ENCODE measurements at regions not wholly inside any gene's neighbourhood (a gene's known extent, or its start where the extent isn't known, plus 50 kb on each side); places are given as distances from the start of the nearest gene placed in this dataset.

DNA sequence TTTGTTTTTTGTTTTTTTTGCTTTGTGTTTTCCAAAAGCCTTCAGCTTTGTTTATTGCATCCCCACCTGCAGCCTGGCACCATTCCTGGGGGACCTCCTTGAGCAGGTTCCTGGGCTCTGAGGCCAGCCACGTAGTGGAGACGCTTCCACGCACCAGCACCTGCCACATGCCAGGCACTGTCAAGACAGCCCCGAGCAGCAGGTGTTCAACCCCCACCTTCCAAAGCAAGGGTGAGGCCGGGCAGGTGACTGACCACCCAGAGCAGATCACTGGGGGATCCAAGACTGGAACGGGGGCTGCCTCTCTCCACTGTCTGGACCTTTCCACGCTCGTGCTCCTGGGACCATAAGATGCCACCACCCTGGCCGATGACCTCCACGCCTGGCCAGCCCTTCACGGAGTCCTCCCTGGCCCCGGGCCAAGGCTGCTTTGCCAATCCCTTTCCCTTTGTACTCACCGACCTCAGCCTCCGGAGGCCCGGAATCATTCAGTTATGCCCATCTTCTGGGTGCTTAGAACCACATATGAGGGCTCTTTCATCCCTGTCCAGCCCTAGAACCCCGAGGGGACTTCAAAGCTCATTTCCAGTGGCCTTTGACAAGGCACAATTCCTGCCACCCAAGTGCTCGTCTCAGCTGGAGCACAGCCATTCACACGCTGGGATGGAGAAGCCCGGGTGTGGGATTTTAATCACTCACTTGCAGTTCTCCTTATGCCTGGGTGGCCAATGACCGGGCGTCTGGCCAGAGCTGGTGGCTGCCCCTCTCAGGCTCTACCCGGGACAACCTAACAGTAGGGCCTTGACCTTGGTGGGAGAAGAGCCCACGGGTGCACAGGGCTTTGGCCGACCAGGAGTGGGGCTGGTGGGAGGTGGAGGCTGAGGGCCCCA is 330.8 kb downstream of the NPHP4 start:
- DNase-seq (ENCODE audit: low read depth in 2 of 2, low spot score in 1 of 2) = no peak

DNA sequence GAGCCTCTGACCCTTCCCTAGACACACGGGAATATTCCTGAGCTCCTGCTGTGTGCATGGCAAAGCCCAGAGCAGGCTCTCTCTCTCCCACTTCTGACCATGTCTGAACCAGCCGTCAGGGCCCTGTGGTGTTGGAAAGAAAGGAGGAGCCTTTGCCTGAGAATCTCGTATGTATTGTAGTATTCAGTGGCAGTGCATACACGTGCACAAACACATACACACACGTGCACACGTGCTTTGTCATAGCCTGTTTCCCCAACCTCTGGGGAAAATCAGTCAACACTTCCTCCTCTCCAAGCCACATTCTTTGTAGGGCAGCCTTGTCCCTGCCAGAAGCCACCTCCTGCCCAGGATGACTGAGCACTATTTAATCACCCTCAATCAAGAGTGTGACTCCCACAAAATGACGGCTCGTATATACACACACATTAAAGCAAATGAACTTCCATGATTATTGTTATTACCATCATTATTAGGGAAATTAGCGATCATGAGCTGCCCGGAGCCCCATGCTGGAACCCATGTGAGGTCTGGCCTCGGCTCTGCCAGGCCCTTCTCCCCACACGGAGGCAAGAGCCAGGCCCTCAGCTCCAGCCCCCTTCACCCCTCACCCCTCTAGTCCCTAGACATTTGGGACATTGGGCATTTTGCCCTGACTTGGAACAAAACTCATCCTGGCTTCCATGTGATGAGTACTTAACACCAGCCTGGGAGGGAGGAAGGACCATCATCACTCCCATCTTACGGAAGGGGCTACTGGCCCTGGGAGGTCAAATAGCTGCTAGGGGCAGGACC is 331.9 kb downstream of the NPHP4 start:
- DNase-seq (ENCODE audit: low read depth in 2 of 2, low spot score in 1 of 2) = no peak

DNA sequence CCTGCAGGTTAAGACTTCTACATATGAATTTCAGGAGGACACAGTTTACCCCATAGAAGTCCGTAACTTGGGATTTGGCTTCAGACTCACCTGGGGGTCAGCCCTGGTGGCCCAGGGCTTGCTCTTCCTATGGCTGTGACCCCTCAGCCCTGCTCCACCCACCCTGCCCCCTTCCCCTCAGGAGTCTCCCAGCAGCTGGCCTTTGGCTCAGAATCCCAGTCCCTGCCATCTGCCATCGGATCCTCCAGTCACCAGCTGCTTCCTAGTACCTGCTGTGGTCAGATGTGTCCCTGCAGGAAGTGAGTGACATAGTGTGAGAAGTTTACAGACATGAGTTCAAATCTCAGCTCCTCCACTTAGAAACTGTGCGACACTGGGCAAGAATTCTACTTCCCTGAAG is 332.6 kb downstream of the NPHP4 start:
- DNase-seq (ENCODE audit: low read depth in 2 of 2, low spot score in 1 of 2) = no peak

DNA sequence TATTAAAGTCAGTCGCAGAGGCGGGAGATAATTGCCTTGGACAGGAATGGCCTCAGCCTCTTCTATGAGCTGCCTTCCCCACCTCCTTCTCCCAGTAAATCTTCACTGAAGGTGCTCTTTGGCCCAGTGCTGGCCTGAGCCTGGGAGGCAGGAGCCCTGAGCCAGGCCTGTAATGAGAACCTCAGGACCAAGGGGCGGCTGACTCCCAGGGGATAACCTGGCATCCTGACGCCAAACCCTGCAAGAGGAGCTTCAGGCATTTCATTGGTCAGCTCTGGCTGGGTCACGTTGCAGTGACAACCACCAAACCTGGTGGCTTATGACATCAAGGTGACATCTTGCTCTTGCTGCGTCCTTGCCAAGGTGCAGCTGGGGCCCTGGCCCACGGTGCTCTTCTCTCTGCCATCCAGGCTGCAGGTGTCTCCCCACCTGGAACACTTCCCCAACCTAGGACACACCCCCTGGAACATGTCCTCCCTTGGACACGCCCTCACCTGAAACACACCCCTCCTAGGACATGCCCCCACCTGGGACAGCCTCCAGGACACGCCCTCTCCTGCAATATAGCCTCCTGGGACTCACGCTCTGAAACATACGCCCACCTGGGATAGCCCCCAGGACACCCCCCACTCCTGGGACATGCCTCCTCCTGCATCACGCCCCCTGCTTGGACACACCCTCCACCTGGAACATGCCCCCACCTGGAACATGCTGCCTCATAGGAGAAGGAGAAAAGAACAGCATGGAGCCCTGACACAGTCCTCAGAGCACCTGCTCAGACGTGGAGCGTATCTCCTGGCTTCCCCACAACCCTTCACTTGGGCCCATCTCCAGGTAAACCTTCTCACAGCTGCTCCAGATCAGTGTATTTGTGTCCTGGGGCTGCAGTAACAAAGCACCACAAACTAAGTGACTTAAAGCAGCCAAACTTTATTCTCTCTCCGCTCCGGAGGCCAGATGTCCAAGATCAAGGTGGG is 333.6 kb downstream of the NPHP4 start:
- DNase-seq (ENCODE audit: low read depth in 2 of 2, low spot score in 1 of 2) = no peak

DNA sequence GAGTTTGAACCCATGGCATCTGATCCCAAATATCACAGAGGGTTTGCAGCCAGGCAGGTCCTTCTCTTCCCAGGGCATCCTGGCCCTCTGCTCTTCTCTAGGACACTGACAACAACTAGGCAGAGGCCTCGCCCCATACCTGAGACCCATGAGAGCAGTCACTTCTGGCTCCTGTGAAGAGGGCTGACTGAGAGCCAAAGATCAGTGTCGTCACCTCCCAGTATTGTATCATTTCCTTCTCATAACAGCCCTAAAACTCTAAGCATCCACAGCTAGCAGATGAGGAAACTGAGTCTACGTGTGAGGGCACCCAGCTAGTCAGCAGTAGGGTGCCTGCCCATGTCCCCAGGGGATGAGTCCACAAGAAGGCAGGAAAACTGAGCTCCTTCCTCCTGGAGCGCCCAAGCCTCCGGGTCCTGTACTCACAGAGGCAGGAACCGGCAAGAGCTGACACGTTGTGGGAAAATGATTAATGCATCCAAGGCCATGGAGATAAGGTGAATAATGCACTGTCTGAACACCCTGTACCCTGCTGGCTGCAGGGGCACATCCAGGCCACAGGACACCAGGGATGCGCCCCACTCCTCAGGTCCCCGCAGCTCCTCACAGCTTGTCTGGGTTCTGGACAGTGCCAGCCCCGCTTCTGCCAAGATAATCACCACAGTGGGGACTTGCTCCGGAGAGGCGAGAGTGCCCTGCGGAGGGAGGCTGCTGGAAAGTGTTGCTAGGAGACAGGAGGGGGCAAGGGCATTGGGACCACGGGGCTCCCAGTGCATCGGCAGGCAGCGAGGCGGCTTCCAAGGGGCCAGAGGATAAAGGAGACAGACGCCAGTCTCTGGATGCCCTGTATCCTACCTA is 340.0 kb downstream of the NPHP4 start:
- no peak for DNase-seq (ENCODE audit: low read depth in 2 of 2, low spot score in 1 of 2)

DNA sequence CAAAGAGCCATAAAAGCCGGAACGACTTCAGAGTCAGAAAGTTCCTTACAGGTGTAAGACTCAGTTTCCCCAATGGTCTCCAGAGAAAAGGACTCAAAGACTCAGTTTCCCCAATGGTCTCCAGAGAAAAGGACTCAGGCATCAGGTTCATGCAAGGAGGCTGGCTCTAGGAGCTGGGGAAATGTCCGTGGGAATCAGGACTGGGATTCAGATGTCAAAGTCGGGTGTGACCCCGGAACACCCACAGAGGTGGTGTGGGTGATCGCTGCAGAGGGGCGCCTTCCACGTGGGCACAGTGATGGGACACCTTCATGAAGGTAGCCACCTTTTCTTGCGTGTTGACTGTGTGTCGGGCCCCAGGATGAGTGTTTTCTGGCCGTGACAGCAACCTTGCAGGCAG is 340.8 kb downstream of the NPHP4 start:
- no peak for DNase-seq (ENCODE audit: low read depth in 2 of 2, low spot score in 1 of 2)

DNA sequence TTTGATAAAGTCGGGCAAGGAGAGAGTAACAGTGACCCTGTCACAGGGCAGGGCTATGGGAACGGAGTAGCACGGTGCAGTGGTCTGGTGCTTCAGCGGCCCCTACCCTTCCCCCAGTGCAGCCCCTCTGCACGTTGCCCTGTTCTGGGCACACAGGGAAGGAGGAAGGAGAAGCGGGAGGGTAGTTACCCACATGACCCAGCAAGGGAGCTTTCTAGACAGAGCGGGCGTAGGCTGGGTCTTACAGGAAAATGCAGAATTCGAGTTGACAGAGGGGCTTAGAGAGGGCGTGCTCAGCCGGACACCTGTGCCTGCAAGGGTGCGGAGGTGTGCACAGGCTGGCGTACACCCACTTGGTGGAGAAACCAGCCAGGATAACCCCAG is 341.2 kb downstream of the NPHP4 start:
- DNase-seq (ENCODE audit: low read depth in 2 of 2, low spot score in 1 of 2) = no peak

DNA sequence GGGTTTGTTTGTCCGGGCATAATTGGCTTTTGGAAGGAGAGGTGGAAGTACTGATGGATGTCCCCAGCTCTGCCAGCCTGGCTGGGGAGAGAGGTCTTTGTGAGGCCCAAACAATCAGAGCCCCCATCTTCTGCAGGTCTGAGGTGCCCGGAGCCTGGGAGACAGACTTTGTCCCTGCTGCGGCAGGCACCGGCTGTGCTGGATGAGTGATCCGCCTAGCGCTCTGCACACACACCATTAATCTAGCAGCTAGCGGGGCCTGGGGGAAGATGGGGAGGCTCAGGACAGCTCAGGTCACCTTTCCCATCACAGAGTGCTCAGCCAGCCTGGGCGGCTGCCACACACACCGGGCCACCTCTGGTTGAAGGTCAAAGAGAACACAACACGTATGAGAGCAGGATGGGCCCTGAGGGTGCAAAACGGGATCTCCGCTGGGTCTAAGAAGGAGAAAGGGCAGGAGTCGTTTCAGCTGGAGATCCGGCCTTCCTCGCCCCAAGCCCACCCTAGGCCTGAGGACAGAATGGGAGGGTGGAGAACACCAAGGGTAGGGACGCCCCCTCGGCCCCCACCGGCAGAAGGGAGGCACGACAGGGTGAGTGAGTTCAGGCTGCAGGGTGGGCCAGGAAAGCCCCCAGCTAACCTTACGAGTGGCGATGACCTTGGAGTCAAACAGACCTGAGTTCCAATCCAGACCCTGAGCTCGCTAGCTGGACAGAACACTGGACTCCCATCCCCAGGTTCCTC is 341.8 kb downstream of the NPHP4 start:
- no peak for DNase-seq (ENCODE audit: low read depth in 2 of 2, low spot score in 1 of 2)

DNA sequence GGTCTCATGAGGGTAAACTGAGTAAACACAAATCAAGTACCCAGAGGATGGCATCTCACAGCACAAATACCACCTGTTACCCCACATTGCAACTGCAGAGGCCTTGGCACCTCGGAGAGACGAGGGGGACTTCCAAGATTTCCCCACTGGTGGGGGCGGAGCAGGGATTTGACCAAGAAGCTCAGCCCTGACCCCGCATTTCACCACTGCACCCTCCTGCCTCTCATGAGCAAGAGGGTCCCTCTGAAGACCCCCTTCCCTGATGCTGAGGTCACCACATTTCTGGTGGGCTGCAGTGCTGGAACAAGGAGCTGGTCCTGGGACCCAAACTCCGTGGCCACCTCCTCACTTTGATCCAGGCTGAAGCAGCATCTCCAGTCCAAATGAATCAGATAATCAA is 342.4 kb downstream of the NPHP4 start:
- no peak for DNase-seq (ENCODE audit: low read depth in 2 of 2, low spot score in 1 of 2)

DNA sequence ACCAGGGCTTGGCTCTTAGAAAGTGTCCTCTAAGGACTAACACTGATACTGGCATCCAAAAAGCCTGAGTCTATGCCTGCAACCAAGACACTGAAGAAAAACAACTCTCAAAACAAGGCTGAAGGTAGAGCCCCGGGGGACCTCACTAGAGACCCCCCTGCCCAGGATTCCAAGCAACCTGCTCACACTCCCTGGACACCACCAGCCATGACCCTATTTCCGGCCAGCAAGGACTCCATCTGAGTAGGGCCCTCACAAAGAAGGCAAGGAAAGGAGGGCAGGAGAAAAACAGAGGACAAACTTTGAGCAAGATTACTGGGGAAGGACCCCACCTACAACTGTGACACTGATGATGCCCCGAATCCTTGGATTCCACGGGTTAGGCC is 343.1 kb downstream of the NPHP4 start:
- no peak for DNase-seq (ENCODE audit: low read depth in 2 of 2, low spot score in 1 of 2)

DNA sequence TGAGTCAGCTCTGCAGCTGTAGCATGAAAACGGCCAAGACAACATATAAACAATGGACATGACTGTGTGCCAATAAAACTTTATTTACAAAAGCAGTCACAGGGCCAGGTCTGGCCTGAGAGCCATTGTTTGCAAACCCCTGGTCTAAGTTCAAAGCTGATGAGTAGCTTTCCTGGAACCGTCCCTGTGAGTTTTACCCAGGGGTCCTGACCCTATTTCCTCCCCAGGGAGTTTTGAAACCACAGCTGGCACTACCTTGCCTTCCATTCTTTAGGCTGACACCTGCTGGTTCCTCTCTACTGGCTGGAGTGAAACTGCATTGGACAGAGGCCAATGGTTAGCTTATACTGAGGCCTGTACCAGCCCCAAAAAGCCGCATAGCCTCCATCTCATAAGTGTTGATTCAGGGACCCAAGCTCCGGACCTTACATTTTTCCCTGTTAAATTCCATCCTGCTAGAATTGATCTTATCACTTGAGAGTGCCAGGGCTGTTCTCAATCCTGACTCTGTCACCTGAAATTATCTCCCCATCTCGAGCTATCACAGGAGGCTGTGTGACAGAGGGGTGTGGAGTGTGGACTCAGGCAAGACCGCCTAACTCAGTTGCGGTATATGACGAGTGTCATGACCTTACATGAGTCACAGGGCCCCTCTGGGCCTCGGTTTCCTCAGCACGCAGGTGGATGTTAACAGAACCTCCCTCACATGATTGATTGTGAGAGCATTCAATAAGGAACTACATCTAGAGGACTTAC is 343.6 kb downstream of the NPHP4 start:
- no peak for DNase-seq (ENCODE audit: low read depth in 2 of 2, low spot score in 1 of 2)

DNA sequence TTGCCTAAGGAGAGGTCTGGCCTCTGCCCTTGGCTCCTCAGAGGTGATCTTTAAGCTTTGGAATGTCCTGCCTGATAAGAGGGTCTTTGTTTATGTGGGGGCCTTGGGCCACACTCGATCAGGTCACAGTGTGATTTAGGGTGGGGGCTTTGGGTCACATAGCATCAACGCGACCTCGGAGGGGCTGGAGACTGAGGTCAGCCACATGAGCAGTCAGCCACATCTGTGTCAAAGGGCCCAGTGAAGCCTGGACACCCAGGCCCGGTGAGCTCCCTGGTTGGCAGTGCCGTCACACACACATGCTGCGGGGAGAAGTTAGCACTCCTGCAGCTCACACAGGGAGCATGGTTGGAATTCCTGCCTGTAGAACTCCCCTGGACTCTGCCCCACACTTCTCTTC is 345.0 kb downstream of the NPHP4 start:
- no peak for DNase-seq (ENCODE audit: low read depth in 2 of 2, low spot score in 1 of 2)

DNA sequence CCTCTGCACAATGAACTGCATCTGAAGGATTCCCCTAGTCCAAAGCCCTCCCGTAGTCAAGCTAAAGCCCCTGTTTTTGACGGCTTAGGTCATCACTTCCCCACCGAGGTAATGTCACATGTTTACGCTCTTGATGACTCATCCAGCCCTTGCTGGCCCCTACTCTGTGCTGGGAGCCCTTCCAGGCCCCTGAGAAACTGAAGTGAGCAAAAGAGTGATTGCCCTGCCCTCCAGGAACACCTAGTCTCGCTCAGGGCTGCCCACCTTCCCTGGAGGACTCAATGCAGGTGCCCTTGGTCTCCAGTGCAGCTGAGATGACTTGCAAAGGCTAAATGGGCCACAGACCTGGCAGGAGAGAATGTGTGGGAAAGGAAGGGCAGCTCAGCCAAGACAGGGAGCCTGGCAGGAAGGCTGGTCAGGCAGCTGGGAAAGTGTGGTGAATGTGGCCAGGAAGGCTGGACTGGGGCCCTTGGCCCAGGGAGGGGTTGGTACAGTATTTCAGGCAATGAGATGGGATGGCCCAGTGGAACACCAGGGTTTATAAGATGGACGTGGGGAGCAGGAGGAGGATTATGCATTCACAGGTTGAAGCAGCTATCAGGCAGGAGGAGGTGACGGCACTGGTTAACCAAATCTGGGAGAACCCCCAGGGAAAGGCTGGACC is 345.6 kb downstream of the NPHP4 start:
- DNase-seq (ENCODE audit: low read depth in 2 of 2, low spot score in 1 of 2) = no peak

DNA sequence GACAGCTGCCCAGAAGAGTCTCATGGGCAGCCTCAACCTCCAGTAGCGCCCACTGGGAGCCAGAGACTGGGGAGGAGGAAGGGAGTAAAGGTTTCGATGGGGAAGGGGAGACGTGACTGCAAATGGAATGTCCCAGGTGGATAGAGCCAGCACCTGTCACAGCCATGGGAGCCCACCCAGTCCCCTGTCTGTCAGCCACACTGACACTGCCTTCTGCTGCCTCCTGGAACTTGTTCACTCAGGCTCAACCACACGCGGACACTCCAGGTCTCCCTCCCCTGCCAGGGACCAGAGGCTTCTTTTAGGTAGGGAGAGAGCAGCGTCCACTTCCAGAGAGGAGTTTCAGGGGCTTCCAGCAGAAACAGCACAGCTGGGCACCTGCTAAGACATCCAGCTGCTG is 346.3 kb downstream of the NPHP4 start:
- DNase-seq (ENCODE audit: low read depth in 2 of 2, low spot score in 1 of 2) = no peak

DNA sequence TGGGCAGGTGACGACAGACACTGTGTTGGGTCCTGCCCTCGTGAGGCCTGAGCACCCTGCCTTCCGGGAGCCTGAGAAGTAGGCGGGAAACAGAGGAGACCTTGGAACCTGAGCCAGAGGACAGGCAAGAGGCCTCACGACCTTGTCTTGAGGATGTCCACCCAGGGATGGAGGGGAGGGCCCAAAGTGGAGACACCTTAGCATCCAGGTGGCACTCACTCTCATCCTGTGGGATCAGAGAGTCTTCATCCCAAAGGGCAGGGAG is 347.2 kb downstream of the NPHP4 start:
- DNase-seq (ENCODE audit: low read depth in 2 of 2, low spot score in 1 of 2) = no peak

DNA sequence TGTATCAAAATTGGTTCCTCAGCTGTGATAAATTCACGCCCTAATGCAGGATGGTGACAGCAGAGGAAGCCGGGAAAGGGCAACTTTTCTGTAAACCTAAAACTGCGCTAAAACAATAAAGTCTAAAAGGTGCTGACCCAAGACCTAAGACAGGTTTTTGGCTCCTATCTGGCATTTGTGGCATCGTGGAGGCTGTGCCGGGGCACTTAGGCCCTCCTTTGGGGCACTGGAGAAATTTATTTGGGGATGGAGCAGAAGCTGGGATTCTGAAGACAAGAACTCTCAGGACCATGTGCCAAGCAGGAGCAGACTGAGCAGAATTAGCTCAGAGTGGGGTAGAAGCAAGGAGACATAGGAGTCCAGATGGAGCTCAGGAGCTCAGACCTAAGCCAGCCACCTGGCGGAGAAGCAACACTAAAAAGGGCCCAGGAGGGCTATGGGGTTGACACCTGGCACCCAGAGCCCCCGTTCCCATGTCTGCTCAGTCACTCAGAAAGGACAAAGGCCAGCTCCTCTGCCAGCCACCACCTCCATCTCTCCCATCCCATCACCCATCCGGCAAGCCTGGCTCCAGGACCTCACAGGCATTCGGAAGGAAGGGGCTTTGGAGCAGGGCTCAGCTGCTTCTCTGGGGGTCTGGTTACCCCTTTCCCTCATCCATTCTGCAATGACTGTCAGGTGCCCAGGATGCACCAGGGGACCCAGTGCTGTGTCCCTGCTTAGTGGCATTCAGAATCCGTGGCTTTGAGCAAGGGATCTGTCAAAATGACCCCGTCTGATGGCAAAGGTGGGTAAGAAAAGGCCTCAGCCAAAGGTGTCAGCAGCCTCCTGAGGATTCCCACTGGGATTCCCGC is 347.7 kb downstream of the NPHP4 start:
- DNase-seq (ENCODE audit: low read depth in 2 of 2, low spot score in 1 of 2) = no peak

DNA sequence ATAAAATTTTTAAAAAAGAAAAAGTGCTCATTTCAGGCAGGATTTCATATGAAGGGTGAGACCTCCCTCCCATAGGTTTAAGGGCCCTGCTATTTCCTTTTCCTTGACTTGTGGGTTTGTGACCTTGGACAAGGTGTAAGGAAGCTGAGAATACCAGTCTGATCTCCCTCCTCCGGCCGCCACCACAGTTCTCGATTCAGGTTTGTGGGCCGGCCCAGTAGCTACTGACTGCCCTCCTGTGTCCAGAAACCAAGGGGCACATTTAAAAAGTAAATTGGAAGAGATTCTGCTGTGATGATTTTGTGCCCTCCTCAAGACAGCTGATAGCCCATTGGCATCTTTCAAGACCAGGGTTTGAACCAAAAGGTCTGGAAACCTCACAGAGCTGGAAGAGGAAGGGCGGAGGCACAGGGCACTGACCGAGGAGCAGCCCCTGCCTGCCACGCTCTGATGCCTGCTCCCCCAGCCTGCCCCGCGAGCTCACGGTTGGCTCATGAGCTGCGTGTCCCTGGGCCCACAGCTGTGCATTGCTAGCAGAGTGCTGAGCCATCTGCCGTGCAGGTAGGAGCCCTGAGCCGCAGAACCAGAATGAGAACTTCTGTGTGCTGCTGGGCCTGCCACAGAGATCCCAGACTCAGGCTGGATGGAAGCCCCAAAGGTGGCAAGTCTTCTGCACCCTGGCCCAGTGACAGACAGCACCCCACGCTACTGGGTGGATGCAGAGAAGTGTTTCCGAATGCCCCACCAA is 348.7 kb downstream of the NPHP4 start:
- DNase-seq (ENCODE audit: low read depth in 2 of 2, low spot score in 1 of 2) = no peak

Measured in stimulated activated CD8-positive, alpha-beta memory T cell treated with anti-CD3 and anti-CD28 coated beads, Interleukin-4, amount 100 ng/mL, for 4 hours (primary cell).